T-cell (primary cell): ENCODE measurements at regions not wholly inside any gene's neighbourhood (a gene's known extent, or its start where the extent isn't known, plus 50 kb on each side); places are given as distances from the start of the nearest gene placed in this dataset.

Experiments
- ATAC-seq, 4 experiments: fragments of 200-7000 bp in 3 of 4; fragments of 150-1000 bp in 1 of 4; cut with Tn5 transposase; replicated peaks in 1 of 4; 1 replicate in 3 of 4; 2 replicates in 1 of 4; pipeline ENCODE4 v1.10.0; 2021; ENCODE audit warnings: moderate library complexity in 3 of 4, mild to moderate bottlenecking in 2 of 4, moderate number of reproducible peaks in 1 of 4
- CTCF ChIA-PET, 2 donors: fragments of 300-600 bp; sonication (Branson Sonifier 250); formaldehyde crosslinking; loops; one replicate each; lab custom pipeline; 2022; ENCODE audit warnings: antibody characterized with exemption in 2 of 2; lab: Charles Lee
- POLR2A ChIA-PET, 2 donors: fragments of 300-600 bp; sonication (Branson Sonifier 250); formaldehyde crosslinking; loops; one replicate each; lab custom pipeline; 2022; ENCODE audit warnings: antibody characterized with exemption in 2 of 2; lab: Charles Lee
- DNase-seq, 35 experiments: peaks; one replicate each; pipeline versions ENCODE4 v3.0.0 to v3.0.0-alpha.2; 2013 to 2023
- H3K27ac ChIP-seq: one replicate; pipeline ENCODE4 v1.5.1; 2013; ENCODE audit warnings: low read length
- H3K27me3 ChIP-seq, 2 experiments: replicated peaks in 1 of 2; 1 replicate in 1 of 2; 2 replicates in 1 of 2; pipeline versions ENCODE4 v1.6.1 to v1.7.0; 2013; ENCODE audit warnings: low read length in 1 of 2, mixed read lengths in 1 of 2; ENCODE audit not compliant: control insufficient read depth in 2 of 2, insufficient read depth in 2 of 2; ENCODE audit errors: extremely low read depth in 1 of 2
- H3K36me3 ChIP-seq, 2 donors: 1 replicate in 1 of 2; 2 replicates in 1 of 2; pipeline versions ENCODE4 v1.6.1 to v1.7.0; 2013; ENCODE audit warnings: low read length in 1 of 2; ENCODE audit not compliant: control insufficient read depth in 2 of 2, insufficient read depth in 1 of 2; ENCODE audit errors: extremely low read depth in 1 of 2
- H3K4me1 ChIP-seq, 2 experiments: 1 replicate in 1 of 2; 2 replicates in 1 of 2; pipeline versions ENCODE4 v1.6.1 to v1.7.0; 2013; ENCODE audit warnings: low read length in 2 of 2, mixed read lengths in 1 of 2; ENCODE audit not compliant: insufficient read depth in 2 of 2, control insufficient read depth in 1 of 2; ENCODE audit errors: extremely low read depth in 1 of 2
- H3K4me3 ChIP-seq, 2 donors: 1 replicate in 1 of 2; 2 replicates in 1 of 2; pipeline versions ENCODE4 v1.5.1 to v1.7.0; 2013; ENCODE audit warnings: mild to moderate bottlenecking in 2 of 2, low read length in 1 of 2, moderate library complexity in 1 of 2; ENCODE audit not compliant: control insufficient read depth in 1 of 2; ENCODE audit errors: extremely low read depth in 1 of 2
- H3K9me3 ChIP-seq: 2 replicates; pipeline ENCODE4 v1.7.0; 2013
- H3K27ac Mint-ChIP-seq, 2 donors: one replicate each; pipeline ENCODE4 v1.8.0; 2020 to 2021; ENCODE audit warnings: mild to moderate bottlenecking in 2 of 2, mixed read lengths in 2 of 2
- H3K27me3 Mint-ChIP-seq, 2 donors: one replicate each; pipeline ENCODE4 v1.8.0; 2021 to 2022; ENCODE audit warnings: mixed read lengths in 2 of 2
- H3K36me3 Mint-ChIP-seq: one replicate; pipeline ENCODE4 v1.8.0; 2021; ENCODE audit warnings: mixed read lengths
- H3K4me1 Mint-ChIP-seq, 3 donors: one replicate each; pipeline ENCODE4 v1.8.0; 2020 to 2022; ENCODE audit warnings: mixed read lengths in 3 of 3, mild to moderate bottlenecking in 1 of 3
- H3K4me3 Mint-ChIP-seq, 3 donors: one replicate each; pipeline ENCODE4 v1.8.0; 2020 to 2022; ENCODE audit warnings: mild to moderate bottlenecking in 3 of 3, mixed read lengths in 3 of 3, moderate library complexity in 3 of 3
- H3K9me3 Mint-ChIP-seq, 3 donors: one replicate each; pipeline ENCODE4 v1.8.0; 2020 to 2022; ENCODE audit warnings: mixed read lengths in 3 of 3
- WGBS: methylation state at CpG from one replicate; pipeline ENCODE4 v1.1.5; 2013; ENCODE audit warnings: missing lambda C conversion rate; ENCODE audit not compliant: insufficient coverage; 5-methylcytosine and 5-hydroxymethylcytosine counted together

DNA sequence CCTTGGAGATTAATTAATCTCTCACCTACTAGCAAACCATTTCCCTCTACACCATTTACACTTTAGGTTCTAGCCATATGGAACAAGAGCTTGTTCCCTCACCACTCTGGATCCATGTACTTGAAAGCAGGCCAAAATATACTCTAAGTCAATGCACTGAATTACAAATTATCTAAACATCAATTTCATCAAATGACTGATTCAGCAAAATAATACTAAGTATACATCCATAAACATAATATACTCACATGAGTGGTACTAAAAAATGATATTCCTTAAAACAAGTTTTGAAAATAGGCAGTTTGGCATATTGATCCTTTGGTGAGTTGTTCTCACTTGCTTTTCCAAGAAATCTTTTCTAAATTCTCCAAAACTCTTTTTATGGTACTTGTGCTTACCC is 459.7 kb upstream of the ZNF385D start:
- H3K9me3 Mint-ChIP-seq: peaks cover 5 to 9% (median 5%) of the 10 kb centered on the region in 3 donors

DNA sequence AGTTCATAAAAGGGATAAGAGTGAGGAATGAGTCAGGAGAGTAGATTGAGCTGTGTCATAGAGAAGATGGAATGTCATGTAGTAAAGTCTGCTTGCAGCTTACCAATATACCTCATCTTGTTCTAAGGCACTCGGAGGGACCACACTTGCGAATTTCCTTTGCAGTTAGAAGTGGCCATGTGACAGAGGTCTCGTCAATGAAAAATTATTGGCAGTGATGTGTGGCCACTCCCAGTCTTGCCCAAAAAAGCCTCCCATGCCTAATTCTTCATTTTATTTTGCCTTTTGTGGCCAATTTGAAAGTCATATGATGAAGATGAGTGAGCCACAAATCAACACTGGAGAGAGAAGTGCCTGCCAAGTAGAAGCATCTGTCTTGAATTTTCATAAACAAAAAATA is 465.6 kb upstream of the ZNF385D start:
- Histone ChIP-seq H3K36me3 (no peaks in the 10 kb centered on the region), H3K4me1 (no peaks in the 10 kb centered on the region), H3K27ac (no peak overlapping the region), H3K4me3 (no peak overlapping the region), H3K27me3 (no peaks in the 10 kb centered on the region), H3K9me3 (no peaks in the 10 kb centered on the region)
- 94% methylated on average over 3 of the region's 3 CpGs for WGBS
- Mint-ChIP-seq H3K4me1 (no peaks in the 10 kb centered on the region), H3K27me3 (no peaks in the 10 kb centered on the region), H3K4me3 (no peak overlapping the region), H3K9me3 (peaks cover 8 to 25% (median 14%) of the 10 kb centered on the region in 3 donors), H3K27ac (no peak overlapping the region), H3K36me3 (no peaks in the 10 kb centered on the region)
- DNase-seq (no peak), ATAC-seq (no peak)
- ChIA-PET CTCF (no interaction called here), POLR2A (no interaction called here)

More for the DNA sequence above, 459.7 kb upstream of the ZNF385D start:
- ChIA-PET CTCF (no interaction called here), POLR2A (no interaction called here)
- Mint-ChIP-seq H3K4me1 (no peaks in the 10 kb centered on the region), H3K36me3 (no peaks in the 10 kb centered on the region), H3K27ac (no peak overlapping the region), H3K27me3 (no peaks in the 10 kb centered on the region), H3K4me3 (no peak overlapping the region)
- DNase-seq (no peak), ATAC-seq (no peak)
- H3K9me3 ChIP-seq: no peaks in the 10 kb centered on the region
- no peaks in the 10 kb centered on the region for H3K27me3 ChIP-seq
- no peaks in the 10 kb centered on the region for H3K4me1 ChIP-seq
- no peak overlapping the region for H3K27ac ChIP-seq
- H3K4me3 ChIP-seq: no peak overlapping the region
- no peaks in the 10 kb centered on the region for H3K36me3 ChIP-seq

DNA sequence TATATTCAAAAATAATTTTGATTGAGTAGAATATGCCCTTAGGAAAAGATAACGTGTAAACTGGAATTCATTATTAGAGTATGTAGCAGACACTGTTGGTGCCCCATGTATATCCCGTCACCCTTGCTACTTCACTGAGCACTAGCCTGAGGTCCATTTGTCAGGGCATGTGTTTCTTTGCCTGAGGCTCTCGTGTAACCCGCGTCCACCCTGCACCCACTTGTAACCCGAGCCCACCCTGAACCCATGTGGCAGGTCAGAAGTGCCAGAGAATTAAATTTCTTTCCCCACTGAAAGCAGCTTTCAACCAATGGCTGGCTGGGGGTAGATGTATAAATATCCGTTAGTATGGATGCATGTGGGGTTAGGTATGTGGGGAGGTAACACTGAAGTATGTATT is 474.2 kb upstream of the ZNF385D start:
- Mint-ChIP-seq H3K36me3 (no peaks in the 10 kb centered on the region), H3K4me1 (no peaks in the 10 kb centered on the region), H3K27ac (no peak overlapping the region), H3K9me3 (peaks cover 7 to 16% (median 15%) of the 10 kb centered on the region in 3 donors), H3K27me3 (no peaks in the 10 kb centered on the region), H3K4me3 (no peak overlapping the region)
- Histone ChIP-seq H3K4me3 (no peak overlapping the region), H3K9me3 (no peaks in the 10 kb centered on the region), H3K4me1 (no peaks in the 10 kb centered on the region), H3K27ac (no peak overlapping the region), H3K36me3 (no peaks in the 10 kb centered on the region), H3K27me3 (no peaks in the 10 kb centered on the region)
- CTCF ChIA-PET: no interaction called here
- POLR2A ChIA-PET: no interaction called here
- DNase-seq: no peak
- no peak for ATAC-seq
- 89% methylated on average over 1 of the region's 7 CpGs for WGBS

DNA sequence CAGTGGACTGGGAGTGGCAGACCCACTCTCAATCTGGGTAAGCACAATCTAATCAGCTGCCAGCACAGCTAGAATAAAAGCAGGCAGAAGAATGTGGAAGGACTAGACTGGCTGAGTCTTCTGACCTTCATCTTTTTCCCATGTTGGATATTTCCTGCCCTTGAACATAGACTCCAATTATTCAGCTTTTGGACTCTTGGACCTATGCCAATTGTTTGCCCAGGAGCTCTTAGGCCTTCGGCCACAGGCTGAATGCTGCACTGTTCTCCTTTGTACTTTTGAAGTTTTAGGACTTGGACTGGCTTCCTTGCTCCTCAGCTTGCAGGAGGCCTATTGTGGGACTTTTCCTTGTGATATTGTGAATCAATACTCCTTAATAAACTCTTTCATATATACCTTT is 477.7 kb upstream of the ZNF385D start:
- H3K4me3 ChIP-seq: no peak overlapping the region
- ATAC-seq (no peak), DNase-seq (no peak)
- no peaks in the 10 kb centered on the region for H3K4me1 ChIP-seq
- ChIA-PET POLR2A (no interaction called here), CTCF (no interaction called here)
- no peak overlapping the region for H3K27ac ChIP-seq
- no peaks in the 10 kb centered on the region for H3K27me3 Mint-ChIP-seq
- H3K36me3 ChIP-seq: no peaks in the 10 kb centered on the region
- no peaks in the 10 kb centered on the region for H3K36me3 Mint-ChIP-seq
- WGBS: 83% methylated on average over 1 of the region's 1 CpG
- no peak overlapping the region for H3K27ac Mint-ChIP-seq
- no peak overlapping the region for H3K4me3 Mint-ChIP-seq
- H3K9me3 Mint-ChIP-seq: peaks cover 15 to 37% (median 19%) of the 10 kb centered on the region in 3 donors
- no peaks in the 10 kb centered on the region for H3K27me3 ChIP-seq
- H3K4me1 Mint-ChIP-seq: no peaks in the 10 kb centered on the region
- H3K9me3 ChIP-seq: no peaks in the 10 kb centered on the region

DNA sequence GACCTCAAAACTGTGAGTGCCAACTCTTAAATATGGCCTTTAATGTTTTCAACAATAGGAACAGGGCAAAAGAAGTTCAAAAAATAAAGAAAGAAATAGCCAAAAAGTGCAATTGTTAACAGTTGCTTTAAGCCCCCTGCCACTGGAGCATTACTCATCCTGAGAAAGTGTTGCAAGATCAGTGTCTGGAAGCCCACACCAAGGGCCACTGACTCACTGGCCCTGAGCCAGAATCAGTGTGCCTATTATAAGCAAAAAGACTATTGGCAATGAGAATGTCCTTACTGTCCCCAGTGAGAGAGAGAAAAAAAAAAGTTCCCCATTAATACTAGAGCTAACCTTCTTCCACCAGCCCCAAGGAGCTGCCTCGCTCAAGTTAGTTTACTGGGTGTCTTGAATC is 480.1 kb upstream of the ZNF385D start:
- POLR2A ChIA-PET: no interaction called here
- no CpG with 5 or more reads among the region's 1 CpG for WGBS
- no peak overlapping the region for H3K27ac Mint-ChIP-seq
- H3K27me3 ChIP-seq: no peaks in the 10 kb centered on the region
- H3K27me3 Mint-ChIP-seq: no peaks in the 10 kb centered on the region
- no peak overlapping the region for H3K4me3 Mint-ChIP-seq
- H3K4me1 ChIP-seq: no peaks in the 10 kb centered on the region
- H3K36me3 ChIP-seq: no peaks in the 10 kb centered on the region
- no peak for ATAC-seq
- CTCF ChIA-PET: no interaction called here
- peaks cover 15 to 43% (median 17%) of the 10 kb centered on the region in 3 donors for H3K9me3 Mint-ChIP-seq
- no peaks in the 10 kb centered on the region for H3K36me3 Mint-ChIP-seq
- no peaks in the 10 kb centered on the region for H3K9me3 ChIP-seq
- no peak overlapping the region for H3K4me3 ChIP-seq
- no peaks in the 10 kb centered on the region for H3K4me1 Mint-ChIP-seq
- no peak for DNase-seq
- H3K27ac ChIP-seq: no peak overlapping the region

DNA sequence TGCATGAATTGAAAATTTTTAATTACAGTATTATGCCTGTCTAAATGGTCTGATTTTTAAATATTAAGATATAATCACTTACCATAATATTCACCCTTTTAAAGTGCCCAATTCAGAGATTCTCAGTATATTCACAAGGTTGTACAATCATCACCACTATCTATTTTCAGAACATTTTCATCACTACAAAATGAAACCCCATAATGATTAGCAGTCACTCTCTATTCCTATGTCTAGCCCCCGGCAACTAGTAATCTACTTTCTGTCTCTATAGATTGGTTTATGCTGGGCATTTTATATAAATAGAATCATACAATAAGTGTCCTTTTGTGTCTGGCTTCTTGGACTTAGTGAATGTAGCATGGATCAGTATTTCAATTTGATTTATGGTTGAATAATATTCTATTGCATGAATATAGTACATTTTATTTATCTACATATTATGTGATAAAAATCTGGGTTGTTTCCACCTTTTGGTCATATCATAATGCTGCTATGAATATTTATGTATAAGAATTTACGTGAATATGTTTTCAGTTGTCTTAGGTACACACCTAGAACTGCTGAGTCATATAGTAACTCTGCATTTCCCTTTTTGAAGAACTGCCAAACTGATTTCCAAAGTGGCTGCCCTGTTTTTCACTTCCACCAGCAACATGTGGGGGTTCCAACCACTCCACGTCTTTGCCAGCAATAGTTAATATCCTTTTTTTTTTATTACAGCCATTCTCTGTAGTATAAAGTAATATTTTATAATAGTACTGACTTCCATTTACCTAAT is 485.7 kb upstream of the ZNF385D start:
- H3K9me3 Mint-ChIP-seq: peaks cover 9 to 27% (median 12%) of the 10 kb centered on the region in 3 donors
- no peaks in the 10 kb centered on the region for H3K4me1 Mint-ChIP-seq
- no peak overlapping the region for H3K4me3 Mint-ChIP-seq
- DNase-seq (no peak), ATAC-seq (no peak)
- no peak overlapping the region for H3K27ac ChIP-seq
- WGBS: no CpG with 5 or more reads among the region's 3 CpGs
- H3K4me1 ChIP-seq: no peaks in the 10 kb centered on the region
- no peaks in the 10 kb centered on the region for H3K27me3 ChIP-seq
- no peak overlapping the region for H3K4me3 ChIP-seq
- ChIA-PET CTCF (no interaction called here), POLR2A (no interaction called here)
- no peaks in the 10 kb centered on the region for H3K36me3 Mint-ChIP-seq
- H3K27ac Mint-ChIP-seq: no peak overlapping the region
- H3K36me3 ChIP-seq: no peaks in the 10 kb centered on the region
- H3K27me3 Mint-ChIP-seq: no peaks in the 10 kb centered on the region
- no peaks in the 10 kb centered on the region for H3K9me3 ChIP-seq

DNA sequence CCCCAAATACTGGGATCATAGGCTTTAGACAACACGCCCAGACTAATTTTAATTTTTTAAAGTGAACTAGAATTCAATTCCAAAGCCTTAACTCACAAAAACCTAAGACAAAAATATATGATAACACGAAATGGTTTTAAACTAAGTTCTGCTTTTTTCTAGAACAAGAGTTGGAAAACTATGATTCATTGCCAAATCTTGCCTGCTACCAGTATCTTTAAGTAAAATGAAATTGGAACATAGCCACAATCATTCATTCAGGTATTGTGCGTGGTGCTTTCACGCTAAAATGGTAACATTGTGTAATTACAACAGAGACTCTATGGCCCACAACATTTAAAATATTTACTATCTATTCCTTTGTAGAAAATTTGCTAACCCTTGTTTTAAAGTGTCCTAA is 488.0 kb upstream of the ZNF385D start:
- Histone ChIP-seq H3K4me3 (no peak overlapping the region), H3K27me3 (no peaks in the 10 kb centered on the region), H3K4me1 (no peaks in the 10 kb centered on the region), H3K27ac (no peak overlapping the region), H3K36me3 (no peaks in the 10 kb centered on the region), H3K9me3 (no peaks in the 10 kb centered on the region)
- POLR2A ChIA-PET: no interaction called here
- no peaks in the 10 kb centered on the region for H3K36me3 Mint-ChIP-seq
- no peak overlapping the region for H3K27ac Mint-ChIP-seq
- H3K9me3 Mint-ChIP-seq: peaks cover 5 to 8% (median 6%) of the 10 kb centered on the region in 3 donors
- no peaks in the 10 kb centered on the region for H3K27me3 Mint-ChIP-seq
- CTCF ChIA-PET: no interaction called here
- H3K4me3 Mint-ChIP-seq: no peak overlapping the region
- DNase-seq (no peak), ATAC-seq (no peak)
- WGBS: no CpG with 5 or more reads among the region's 4 CpGs
- no peaks in the 10 kb centered on the region for H3K4me1 Mint-ChIP-seq
